HCT116 (cell line): ENCODE measurements at regions not wholly inside any gene's neighbourhood (a gene's known extent, or its start where the extent isn't known, plus 50 kb on each side); places are given as distances from the start of the nearest gene placed in this dataset.

Experiments
- ATAC-seq: fragments of 200-7000 bp; cut with Tn5 transposase; 2 replicates; pipeline ENCODE4 v1.9.1; 2020; ENCODE audit warnings: mild to moderate bottlenecking, moderate library complexity
- BruUV-seq: library from RNA; stranded (reverse); fragments of 400-500 nt; replicated peaks from 2 replicates; lab custom pipeline; 2021; lab: Mats Ljungman, UMichigan
- CTCF ChIA-PET: fragments of 300-600 bp; sonication (Branson Sonifier 250); formaldehyde crosslinking; loops from one replicate; lab custom pipeline; 2021; ENCODE audit warnings: antibody characterized with exemption; lab: Charles Lee
- POLR2A ChIA-PET: fragments of 300-600, 350-600 bp; sonication (Branson Sonifier 250); formaldehyde crosslinking; loops from one replicate; lab custom pipeline; 2021; ENCODE audit warnings: antibody characterized with exemption; lab: Charles Lee
- RAD21 ChIA-PET, 2 experiments: fragments of 300-600 bp; sonication (Branson Sonifier 250); formaldehyde crosslinking; loops; one replicate each; lab custom pipeline; 2023; ENCODE audit warnings: low total read pairs in 2 of 2; ENCODE audit not compliant: uncharacterized antibody in 2 of 2, unreplicated experiment in 2 of 2, low non-redundant PET in 1 of 2; lab: Charles Lee
- DNase-seq: peaks from one replicate; pipeline ENCODE4 v3.0.0-alpha.2; 2010; ENCODE audit warnings: low read depth, low spot score
- H2AFZ ChIP-seq: fragments of 200-600 bp; shearing (Covaris generic), sonication (generic); 2 replicates; pipeline ENCODE4 v1.6.1; 2017; ENCODE audit warnings: low read depth, mixed run types, mixed read lengths, antibody characterized with exemption, low read length; ENCODE audit not compliant: poor library complexity, severe bottlenecking
- H3K27ac ChIP-seq: 2 replicates; pipeline ENCODE4 v1.5.1; 2012; ENCODE audit warnings: low read depth, low read length
- H3K27me3 ChIP-seq: fragments of 200-600 bp; sonication (generic); 2 replicates; pipeline ENCODE4 v1.6.1; 2016; ENCODE audit warnings: mixed run types, low read length, mixed read lengths; ENCODE audit not compliant: insufficient read depth
- H3K36me3 ChIP-seq, 2 experiments: fragments of 200-500 bp in 1 of 2; fragments of 200-600 bp in 1 of 2; sonication (Bioruptor generic) in 1 of 2; sonication (generic) in 1 of 2; 2 replicates each; pipeline versions ENCODE4 v1.5.1 to v1.6.1; 2014 to 2016; ENCODE audit warnings: low read length in 2 of 2, inconsistent platforms in 1 of 2, mixed read lengths in 1 of 2, mixed run types in 1 of 2; ENCODE audit not compliant: insufficient read depth in 2 of 2, control insufficient read depth in 1 of 2
- H3K4me1 ChIP-seq, 2 experiments: fragments of 200-600 bp in 1 of 2; sonication (generic) in 1 of 2; 2 replicates each; pipeline versions ENCODE4 v1.5.1 to v1.6.1; 2012 to 2017; ENCODE audit warnings: low read length in 2 of 2, inconsistent platforms in 1 of 2, mild to moderate bottlenecking in 1 of 2, mixed read lengths in 1 of 2, mixed run types in 1 of 2, moderate library complexity in 1 of 2; ENCODE audit not compliant: insufficient read depth in 2 of 2, control insufficient read depth in 1 of 2
- H3K4me2 ChIP-seq: fragments of 200-600 bp; sonication (generic); 2 replicates; pipeline ENCODE4 v1.6.1; 2017; ENCODE audit warnings: mixed run types, low read length, mixed read lengths
- H3K4me3 ChIP-seq, 2 experiments: fragments of 200-600 bp in 1 of 2; sonication (generic) in 1 of 2; replicated peaks in 1 of 2; 2 replicates each; pipeline ENCODE4 v1.5.1; 2011 to 2016; ENCODE audit warnings: low read length in 2 of 2, control low read depth in 1 of 2, low read depth in 1 of 2, mild to moderate bottlenecking in 1 of 2, mixed read lengths in 1 of 2, mixed run types in 1 of 2
- H3K79me2 ChIP-seq: fragments of 200-600 bp; sonication (generic); 2 replicates; pipeline ENCODE4 v1.6.1; 2017; ENCODE audit warnings: mild to moderate bottlenecking, mixed run types, low read length, moderate library complexity, mixed read lengths; ENCODE audit not compliant: insufficient read depth
- H3K9ac ChIP-seq: fragments of 200-600 bp; sonication (generic); 2 replicates; pipeline ENCODE4 v1.6.1; 2016; ENCODE audit warnings: low read length, mixed read lengths
- H3K9me2 ChIP-seq: fragments of 200-600 bp; sonication (generic), shearing (Covaris generic); 2 replicates; pipeline ENCODE4 v1.6.1; 2017; ENCODE audit warnings: mixed run types, mild to moderate bottlenecking, moderate library complexity; ENCODE audit not compliant: insufficient read depth
- H3K9me3 ChIP-seq, 2 experiments: fragments of 200-500 bp in 1 of 2; fragments of 200-600 bp in 1 of 2; sonication (Bioruptor generic) in 1 of 2; sonication (generic) in 1 of 2; 2 replicates each; pipeline ENCODE4 v1.6.1; 2014 to 2017; ENCODE audit warnings: low read length in 2 of 2, mixed read lengths in 2 of 2, inconsistent platforms in 1 of 2, low read depth in 1 of 2, mild to moderate bottlenecking in 1 of 2, mixed run types in 1 of 2, moderate library complexity in 1 of 2; ENCODE audit not compliant: control insufficient read depth in 1 of 2, insufficient read depth in 1 of 2
- H4K20me1 ChIP-seq: fragments of 200-600 bp; sonication (generic), shearing (Covaris generic); 2 replicates; pipeline ENCODE4 v1.6.1; 2017; ENCODE audit warnings: mixed run types, mild to moderate bottlenecking, moderate library complexity; ENCODE audit not compliant: insufficient read depth
- ATF3 ChIP-seq: IDR thresholded peaks from 2 replicates; pipeline ENCODE4 v1.6.1; 2012
- CBX3 ChIP-seq: IDR thresholded peaks from 2 replicates; pipeline ENCODE4 v1.6.1; 2012; ENCODE audit warnings: low read depth
- CEBPB ChIP-seq: IDR thresholded peaks from 2 replicates; pipeline ENCODE4 v1.6.1; 2012; ENCODE audit warnings: low read depth
- CTCF ChIP-seq, 3 experiments: fragments of 200-600 bp in 1 of 3; sonication (generic) in 1 of 3; IDR thresholded peaks in 2 of 3; conservative IDR thresholded peaks in 1 of 3; 2 replicates each; pipeline ENCODE4 v1.5.1; 2012 to 2017; ENCODE audit warnings: low read depth in 2 of 3, low read length in 2 of 3, antibody characterized with exemption in 1 of 3, borderline replicate concordance in 1 of 3, control low read depth in 1 of 3, mild to moderate bottlenecking in 1 of 3, mixed read lengths in 1 of 3, mixed run types in 1 of 3, moderate library complexity in 1 of 3; ENCODE audit not compliant: insufficient read depth in 1 of 3
- EZH2 ChIP-seq: fragments of 200-600 bp; sonication (generic); IDR thresholded peaks from 2 replicates; pipeline ENCODE4 v1.6.1; 2017; ENCODE audit warnings: antibody characterized with exemption, mixed run types
- EZH2phosphoT487 ChIP-seq: fragments of 200-600 bp; IDR thresholded peaks from 2 replicates; pipeline ENCODE4 v1.6.1; 2018; ENCODE audit warnings: antibody characterized with exemption, borderline replicate concordance
- FOSL1 ChIP-seq: IDR thresholded peaks from 2 replicates; pipeline ENCODE4 v1.6.1; 2012; ENCODE audit warnings: low read depth
- JUND ChIP-seq: IDR thresholded peaks from 2 replicates; pipeline ENCODE4 v1.6.1; 2012
- POLR2A ChIP-seq: IDR thresholded peaks from 2 replicates; pipeline ENCODE4 v1.7.0; 2011; ENCODE audit warnings: borderline replicate concordance; ENCODE audit not compliant: insufficient read depth, insufficient read length; ENCODE audit errors: extremely low read depth
- POLR2AphosphoS5 ChIP-seq: IDR thresholded peaks from 2 replicates; pipeline ENCODE4 v1.6.1; 2011; ENCODE audit warnings: mild to moderate bottlenecking, low read depth, low read length, moderate library complexity
- RAD21 ChIP-seq: IDR thresholded peaks from 2 replicates; pipeline ENCODE4 v1.6.1; 2012; ENCODE audit warnings: low read depth, mild to moderate bottlenecking
- REST ChIP-seq: IDR thresholded peaks from 2 replicates; pipeline ENCODE4 v1.6.1; 2012; ENCODE audit warnings: low read depth
- SP1 ChIP-seq: IDR thresholded peaks from 2 replicates; pipeline ENCODE4 v1.6.1; 2012; ENCODE audit warnings: low read depth
- SRF ChIP-seq: IDR thresholded peaks from 2 replicates; pipeline ENCODE4 v1.6.1; 2012; ENCODE audit warnings: low read depth
- TCF7L2 ChIP-seq: IDR thresholded peaks from 2 replicates; pipeline ENCODE4 v1.7.0; 2011; ENCODE audit warnings: borderline replicate concordance, inconsistent platforms; ENCODE audit not compliant: insufficient read depth, insufficient read length; ENCODE audit errors: extremely low read depth
- YY1 ChIP-seq: IDR thresholded peaks from 2 replicates; pipeline ENCODE4 v1.6.1; 2011; ENCODE audit warnings: low read length, low read depth, moderate library complexity, mild to moderate bottlenecking; ENCODE audit not compliant: insufficient replicate concordance; ENCODE audit errors: extremely low read depth
- ZFX ChIP-seq: fragments of 450-650 bp; IDR thresholded peaks from 2 replicates; pipeline ENCODE4 v1.6.1; 2017
- ZNF274 ChIP-seq: fragments of 200-500 bp; sonication (Bioruptor generic); IDR thresholded peaks from 2 replicates; pipeline ENCODE4 v1.6.1; 2014; ENCODE audit warnings: mild to moderate bottlenecking, low read depth, low read length, inconsistent platforms
- intact Hi-C: fragments of 100-400 bp; cut with micrococcal nuclease; formaldehyde crosslinking; loops from 2 replicates; pipeline ENCODE4 v1.10.0; 2022
- TF ChIP-seq, protein P1 (sequence below): IDR thresholded peaks from 2 replicates; pipeline ENCODE4 v1.6.1; 2011; ENCODE audit warnings: mild to moderate bottlenecking, low read length, moderate library complexity; ENCODE audit not compliant: insufficient replicate concordance; ENCODE audit errors: extremely low read depth

DNA sequence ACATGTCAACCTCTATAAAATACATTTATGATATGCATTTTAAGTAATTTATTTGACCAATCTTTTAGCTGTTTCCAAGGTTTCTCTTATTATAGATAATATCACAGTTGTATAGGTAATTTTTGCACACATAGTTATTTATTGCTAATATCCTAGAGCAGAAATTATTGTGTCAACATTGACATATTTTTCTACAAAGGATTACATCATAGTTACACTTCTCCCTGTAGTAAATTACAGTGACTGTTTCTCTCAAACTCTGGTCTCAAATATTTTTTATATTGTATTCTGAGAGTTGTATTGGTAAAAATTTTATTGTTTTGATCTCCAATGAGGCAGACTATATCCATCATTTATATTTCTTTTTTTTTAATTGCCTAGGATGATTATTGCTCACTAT is 714.4 kb upstream of the CDH6 start (continued):
- TF ChIP-seq YY1 (no peak), SRF (no peak), TCF7L2 (no peak), CBX3 (no peak), ZNF274 (no peak), POLR2AphosphoS5 (no peak), JUND (no peak), POLR2A (no peak), FOSL1 (no peak), CEBPB (no peak)
- TF ChIP-seq, protein P1, sequence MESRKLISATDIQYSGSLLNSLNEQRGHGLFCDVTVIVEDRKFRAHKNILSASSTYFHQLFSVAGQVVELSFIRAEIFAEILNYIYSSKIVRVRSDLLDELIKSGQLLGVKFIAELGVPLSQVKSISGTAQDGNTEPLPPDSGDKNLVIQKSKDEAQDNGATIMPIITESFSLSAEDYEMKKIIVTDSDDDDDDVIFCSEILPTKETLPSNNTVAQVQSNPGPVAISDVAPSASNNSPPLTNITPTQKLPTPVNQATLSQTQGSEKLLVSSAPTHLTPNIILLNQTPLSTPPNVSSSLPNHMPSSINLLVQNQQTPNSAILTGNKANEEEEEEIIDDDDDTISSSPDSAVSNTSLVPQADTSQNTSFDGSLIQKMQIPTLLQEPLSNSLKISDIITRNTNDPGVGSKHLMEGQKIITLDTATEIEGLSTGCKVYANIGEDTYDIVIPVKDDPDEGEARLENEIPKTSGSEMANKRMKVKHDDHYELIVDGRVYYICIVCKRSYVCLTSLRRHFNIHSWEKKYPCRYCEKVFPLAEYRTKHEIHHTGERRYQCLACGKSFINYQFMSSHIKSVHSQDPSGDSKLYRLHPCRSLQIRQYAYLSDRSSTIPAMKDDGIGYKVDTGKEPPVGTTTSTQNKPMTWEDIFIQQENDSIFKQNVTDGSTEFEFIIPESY = no peak

GRCh38 chr5:30475429-30475828 is 718.1 kb upstream of the CDH6 start:
- peaks cover 10 to 16% of the 10 kb centered on the region in 2 experiments; a peak in 2 of 4 replicates for H3K9me3 ChIP-seq
- H3K27ac ChIP-seq = no peak overlapping the region
- TF ChIP-seq ATF3 (no peak), SP1 (no peak), CEBPB (no peak), JUND (no peak), POLR2AphosphoS5 (no peak), EZH2 (no peak), TCF7L2 (no peak), CTCF (IDR thresholded peaks at IDR 0.05 in 2 of 3, conservative IDR thresholded peaks at IDR 0.05 in 1 of 3; ENCODE audit: borderline replicate concordance in 1 of 3, insufficient read depth in 1 of 3, low read depth in 2 of 3, low read length in 2 of 3) (no peak), RAD21 (no peak), ZFX (no peak), YY1 (no peak), EZH2phosphoT487 (no peak), REST (no peak)
- H4K20me1 ChIP-seq = no peaks in the 10 kb centered on the region
- DNase-seq (no peak), ATAC-seq (no peak)
- no peaks in the 10 kb centered on the region for H3K36me3 ChIP-seq
- no peaks in the 10 kb centered on the region for H3K79me2 ChIP-seq
- H3K9me2 ChIP-seq = no peaks in the 10 kb centered on the region
- intact Hi-C loops = no loop called here
- ChIA-PET CTCF (no interaction called here), POLR2A (no interaction called here), RAD21 (no interaction called here)
- H3K27me3 ChIP-seq = no peaks in the 10 kb centered on the region
- BruUV-seq = no TSS peak
- no peak overlapping the region for H3K9ac ChIP-seq
- no peaks in the 10 kb centered on the region for H3K4me1 ChIP-seq
- H2AFZ ChIP-seq = no peak overlapping the region
- no peak overlapping the region for H3K4me3 ChIP-seq
- no peak overlapping the region for H3K4me2 ChIP-seq
